AG09309 (cell line): ENCODE measurements at regions not wholly inside any gene's neighbourhood (a gene's known extent, or its start where the extent isn't known, plus 50 kb on each side); places are given as distances from the start of the nearest gene placed in this dataset.

Source experiments
- DNase-seq: peaks from one replicate; pipeline ENCODE4 v3.0.0-alpha.2; 2010; ENCODE audit warnings: low read depth
- H3K4me3 ChIP-seq: 2 replicates; pipeline ENCODE4 v1.5.1; 2011; ENCODE audit warnings: mild to moderate bottlenecking, low read depth, low read length, moderate library complexity; ENCODE audit not compliant: control insufficient read depth
- CTCF ChIP-seq: IDR thresholded peaks from 2 replicates; pipeline ENCODE4 v1.5.1; 2011; ENCODE audit warnings: mild to moderate bottlenecking, low read depth, low read length, inconsistent platforms; ENCODE audit not compliant: insufficient read depth, control insufficient read depth; ENCODE audit errors: missing control alignments

DNA sequence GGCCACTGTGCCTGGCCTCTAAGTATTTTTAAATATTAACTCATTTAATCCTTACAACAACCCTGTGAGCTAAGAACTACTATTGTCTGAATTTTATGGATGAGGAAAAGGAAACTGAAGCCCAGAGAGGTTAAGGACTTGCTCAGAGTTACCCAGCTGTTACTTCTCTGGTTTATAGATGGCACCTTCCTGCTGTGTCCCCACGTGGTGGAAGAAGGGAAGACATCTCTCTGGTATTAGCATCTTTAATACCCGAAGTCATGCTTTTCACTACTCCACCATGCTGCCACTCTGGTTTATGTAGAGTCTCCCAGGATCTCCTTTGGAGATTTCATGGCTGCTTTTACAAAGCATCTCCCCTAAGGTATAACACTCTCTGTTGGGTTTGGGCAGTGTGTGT is 105.5 kb upstream of the MKLN1 start:
- H3K4me3 ChIP-seq = no peak overlapping the region
- no peak for DNase-seq
- peak; percentile 7 for TF ChIP-seq CTCF

DNA sequence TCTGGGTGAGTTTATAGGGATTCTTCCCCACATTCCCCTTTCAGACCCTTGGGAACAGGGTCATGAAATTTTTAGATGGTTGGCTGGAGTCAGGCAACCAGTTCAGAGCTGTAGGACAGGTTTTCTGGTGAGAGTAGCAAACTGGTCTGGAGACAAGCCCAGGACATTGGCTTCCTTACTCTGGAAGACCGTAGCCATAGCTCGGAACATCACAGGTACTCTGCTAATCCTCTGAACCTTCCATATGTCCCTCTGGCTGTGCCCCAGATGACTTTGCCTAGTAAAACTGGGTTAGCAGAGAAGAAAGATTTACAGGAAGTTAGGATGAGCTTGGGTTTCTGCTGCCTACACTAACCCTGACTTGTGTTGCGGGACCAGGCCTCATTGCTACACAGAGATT is 104.5 kb upstream of the MKLN1 start:
- no peak overlapping the region for H3K4me3 ChIP-seq
- no peak for TF ChIP-seq CTCF
- no peak for DNase-seq

GRCh38 chr7:131224996-131225395 is 102.7 kb upstream of the MKLN1 start:
- DNase-seq = no peak
- no peak for TF ChIP-seq CTCF

DNA sequence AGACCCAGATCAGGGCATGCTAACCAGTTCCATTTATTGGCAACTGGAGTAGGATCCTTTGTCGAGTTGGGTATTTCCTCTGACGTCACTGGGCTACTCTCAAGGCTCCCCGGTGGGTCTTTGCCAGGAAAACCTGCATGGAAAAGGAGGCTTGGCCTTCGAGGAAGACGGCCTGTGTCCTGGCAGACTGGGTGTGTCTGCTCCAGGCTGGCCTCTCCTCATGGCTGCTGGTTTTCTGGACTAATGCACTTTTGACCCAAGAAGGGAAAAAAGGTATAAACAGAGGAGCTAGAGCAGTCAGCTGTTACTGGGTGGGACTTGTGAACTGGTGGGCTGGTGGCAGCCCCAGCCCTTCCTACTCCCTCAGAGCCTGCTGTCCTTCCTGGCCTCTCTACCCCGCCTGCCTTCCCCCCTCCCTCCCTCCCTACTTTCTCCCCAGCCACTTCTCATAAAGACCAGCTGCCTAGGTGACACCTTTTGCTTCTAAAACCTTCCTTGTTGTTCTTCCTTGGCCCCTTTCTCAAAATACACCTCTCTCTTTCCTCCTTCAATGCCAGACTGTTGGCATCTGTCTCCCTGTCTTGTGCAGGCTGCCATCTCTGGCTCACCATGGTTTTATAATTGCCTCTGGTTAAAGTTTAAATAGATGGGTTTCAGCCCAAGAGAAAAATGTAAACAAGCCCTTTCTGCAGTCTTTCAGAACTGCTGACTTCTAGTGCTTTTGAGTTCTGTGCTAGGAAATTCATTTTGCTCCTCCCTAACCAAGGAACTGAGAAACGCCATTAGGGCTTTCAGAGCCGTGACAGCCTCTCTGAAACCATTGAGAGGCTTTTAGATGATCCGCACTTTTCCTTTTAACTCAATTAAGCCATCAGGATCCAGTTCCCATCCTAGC is 101.8 kb upstream of the MKLN1 start:
- no peak overlapping the region for H3K4me3 ChIP-seq
- TF ChIP-seq CTCF = no peak
- no peak for DNase-seq

More at GRCh38 chr7:131224996-131225395, 102.7 kb upstream of the MKLN1 start:
- no peak overlapping the region for H3K4me3 ChIP-seq

- no peak for TF ChIP-seq CTCF
- no peak overlapping the region for H3K4me3 ChIP-seq
- no peak for DNase-seq
These were observed 101.2 kb upstream of the MKLN1 start for GRCh38 chr7:131226514-131226865.

- no peak overlapping the region for H3K4me3 ChIP-seq
- peak; percentile 16 for DNase-seq
- no peak for TF ChIP-seq CTCF
These were observed 96.1 kb upstream of the MKLN1 start for GRCh38 chr7:131231381-131232220.
